ENCODE measurements at regions not wholly inside any gene's neighbourhood (a gene's known extent, or its start where the extent isn't known, plus 50 kb on each side); places are given as distances from the start of the nearest gene placed in this dataset.

DNA sequence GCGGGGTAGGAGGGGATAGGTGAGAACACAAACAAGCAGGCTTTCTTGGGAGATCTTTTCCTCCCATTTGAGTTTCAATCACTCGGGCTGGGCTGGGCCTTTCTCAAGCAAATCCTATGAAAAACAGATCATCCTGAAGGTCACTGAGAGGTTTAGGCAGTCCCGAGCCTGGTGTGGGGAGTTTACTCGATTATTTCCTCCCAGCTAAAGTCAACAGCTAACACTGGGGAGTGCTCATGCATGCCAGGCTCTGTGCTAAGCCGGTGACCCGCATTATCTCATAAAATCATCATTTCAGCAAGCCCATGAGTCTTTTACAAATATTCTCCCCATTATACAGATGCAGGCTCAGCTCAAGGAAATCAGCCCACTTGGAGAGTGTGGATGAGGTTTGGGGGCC is 85.0 kb upstream of the PAX2 start:
- no peak for TF ChIP-seq USF1 (IDR thresholded peaks at IDR 0.05)
- TF ChIP-seq TAF1 (IDR thresholded peaks at IDR 0.05; ENCODE audit: low read depth): no peak
- TF ChIP-seq EP300 (IDR thresholded peaks at IDR 0.05; ENCODE audit: borderline replicate concordance): no peak
- no peak for TF ChIP-seq CEBPB (IDR thresholded peaks at IDR 0.05)
- no peak for TF ChIP-seq MAX (IDR thresholded peaks at IDR 0.05)
- TF ChIP-seq TCF12 (IDR thresholded peaks at IDR 0.05; ENCODE audit: low read depth): no peak
- TF ChIP-seq YY1 (IDR thresholded peaks at IDR 0.05; ENCODE audit: low read depth): no peak
- no peak for TF ChIP-seq RAD21 (IDR thresholded peaks at IDR 0.05; ENCODE audit: low read depth)

Measured in Ishikawa (cell line).